ENCODE measurements at regions not wholly inside any gene's neighbourhood (a gene's known extent, or its start where the extent isn't known, plus 50 kb on each side); places are given as distances from the start of the nearest gene placed in this dataset.

DNA sequence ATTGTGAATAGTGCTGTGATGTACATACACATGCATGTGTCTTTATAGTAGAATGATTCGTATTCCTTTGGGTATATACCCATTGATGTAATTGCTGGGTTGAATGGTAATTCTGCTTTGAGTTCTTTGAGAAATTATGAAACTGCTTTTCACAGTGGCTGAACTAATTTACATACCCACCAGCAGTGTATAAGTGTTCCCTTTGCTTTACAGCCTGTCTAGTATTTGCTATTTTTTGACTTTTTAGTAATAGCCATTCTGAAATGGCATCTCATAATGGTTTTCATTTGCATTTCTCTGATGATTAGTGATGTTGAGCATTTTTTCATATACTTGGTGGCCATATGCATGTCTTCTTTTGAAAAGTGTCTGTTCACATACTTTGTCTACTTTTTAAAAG, 54.5 kb upstream of the FAM78B start:
- no peak for DNase-seq (ENCODE audit: low spot score)

DNA sequence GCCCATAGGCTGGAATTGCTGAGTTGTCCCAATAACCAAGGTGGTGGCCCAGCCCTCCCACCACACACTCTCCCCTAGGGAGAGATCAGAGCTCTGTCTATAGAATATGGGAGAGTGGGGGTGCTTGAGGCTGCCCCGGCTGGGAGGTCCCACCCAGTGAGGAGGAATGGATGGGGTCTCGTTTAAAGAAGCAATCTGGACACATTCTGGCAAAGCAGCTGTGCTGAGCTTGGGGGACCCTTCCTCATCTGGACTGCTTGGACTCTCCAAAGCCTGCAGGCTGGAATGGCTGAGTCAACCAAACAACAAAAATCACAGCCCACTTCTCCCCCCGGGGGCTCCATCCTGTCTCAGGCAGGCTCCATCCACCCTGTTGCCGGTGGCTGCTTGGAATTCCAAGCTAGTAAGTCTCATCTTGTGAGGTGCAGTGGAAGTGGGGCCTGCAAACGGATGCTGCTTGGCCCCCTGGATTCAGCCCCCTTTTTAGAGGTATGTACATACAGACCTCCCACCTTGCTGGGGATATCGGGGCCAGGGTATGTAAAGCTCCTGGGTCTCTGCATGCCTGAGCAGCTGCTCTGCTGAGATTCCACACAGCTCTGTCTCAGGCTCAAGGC, 67.1 kb upstream of the FAM78B start:
- DNase-seq (ENCODE audit: low spot score), result no peak

DNA sequence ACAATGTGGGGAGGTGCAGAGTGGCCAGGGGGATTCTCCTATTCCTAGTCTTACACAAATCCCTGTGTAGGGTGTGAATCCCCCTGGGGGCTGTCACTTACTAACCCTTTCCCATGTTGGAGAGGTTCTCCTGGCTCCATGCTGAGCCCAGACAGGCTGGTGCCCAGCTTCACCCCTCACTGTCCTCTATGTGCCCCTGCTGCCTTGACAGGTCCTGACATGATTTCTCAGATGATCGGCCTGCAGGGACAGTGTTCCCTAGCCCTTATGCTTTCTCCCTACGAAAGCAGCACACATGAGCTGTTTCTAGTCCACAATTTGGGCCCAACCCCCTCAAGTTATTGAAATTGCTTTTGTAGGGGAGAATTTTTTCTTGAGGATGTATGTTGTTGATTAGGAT, 68.9 kb upstream of the FAM78B start:
- DNase-seq (ENCODE audit: low spot score), result no peak

DNA sequence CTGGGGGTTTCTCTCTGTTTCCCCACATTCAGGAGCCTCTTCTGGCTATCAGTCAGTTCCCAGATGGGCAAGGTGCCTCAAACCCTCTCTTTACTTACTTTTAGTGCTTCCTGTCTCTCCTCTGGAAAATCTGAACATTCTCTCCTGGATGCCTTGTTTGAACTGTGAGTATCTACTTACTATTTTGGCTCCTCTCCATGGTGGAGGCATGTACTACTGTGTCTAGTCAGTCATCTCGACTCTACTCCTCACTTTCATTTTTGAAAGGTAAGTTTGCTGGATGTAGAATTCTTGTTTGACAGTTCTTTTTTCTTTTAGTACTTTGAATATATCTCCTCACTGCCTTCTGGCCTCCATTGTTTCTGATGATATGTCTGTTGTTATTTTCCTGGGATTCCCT, 70.9 kb upstream of the FAM78B start:
- DNase-seq (ENCODE audit: low spot score), result no peak

DNA sequence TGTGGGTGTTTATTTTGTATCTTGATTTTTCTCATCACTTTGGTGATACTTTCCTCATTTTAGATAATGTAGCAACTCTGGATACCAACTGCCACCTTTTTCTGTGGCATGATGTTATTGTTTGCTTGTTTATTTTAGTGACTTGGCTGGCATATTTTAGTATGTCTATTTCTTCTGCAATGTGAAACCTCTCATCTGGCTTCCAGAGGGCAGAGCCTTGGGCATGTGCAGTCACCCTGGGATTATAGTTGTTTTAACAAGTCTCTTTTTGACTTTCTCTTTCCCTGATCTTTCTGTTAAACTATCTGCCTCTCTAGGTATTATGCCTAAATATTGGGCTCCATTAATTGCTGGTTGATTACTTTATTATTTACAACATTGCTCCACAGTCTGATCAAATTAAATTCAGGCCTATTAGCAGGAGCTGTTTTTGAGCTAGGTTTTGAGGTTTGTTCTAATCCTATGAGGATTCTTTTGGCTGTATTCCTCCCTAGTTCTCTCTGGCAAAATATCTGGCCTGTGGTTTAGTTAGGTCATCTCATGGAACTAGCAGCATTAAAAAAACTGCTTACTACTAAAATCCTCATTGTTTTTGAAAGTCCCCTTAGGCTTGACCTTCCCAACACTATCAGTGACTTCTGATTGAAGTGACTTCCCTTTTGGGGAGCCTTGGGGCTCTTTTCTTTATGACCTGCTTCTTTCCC, 86.4 kb upstream of the FAM78B start:
- no peak for DNase-seq (ENCODE audit: low spot score)

DNA sequence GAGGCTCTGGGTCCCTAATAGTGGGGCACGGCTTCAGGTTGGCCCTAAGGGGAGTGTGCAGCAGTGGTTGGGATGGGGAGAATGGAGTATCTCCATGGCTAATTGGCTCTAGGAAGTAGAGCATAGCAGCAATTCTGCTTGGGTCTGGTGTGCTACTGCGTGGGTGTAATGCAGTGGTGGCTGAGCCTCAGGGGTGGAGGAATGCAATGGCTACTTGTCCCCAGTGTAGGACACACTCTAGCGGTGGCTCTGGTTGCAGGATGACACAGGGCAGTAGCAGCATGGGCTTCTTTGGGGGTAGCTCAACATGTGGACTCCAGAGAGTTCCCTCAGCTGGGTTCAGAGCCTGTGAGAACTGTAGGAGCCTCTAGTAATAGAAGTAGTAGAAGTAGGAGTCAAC, 91.2 kb upstream of the FAM78B start:
- DNase-seq (ENCODE audit: low spot score), result no peak

DNA sequence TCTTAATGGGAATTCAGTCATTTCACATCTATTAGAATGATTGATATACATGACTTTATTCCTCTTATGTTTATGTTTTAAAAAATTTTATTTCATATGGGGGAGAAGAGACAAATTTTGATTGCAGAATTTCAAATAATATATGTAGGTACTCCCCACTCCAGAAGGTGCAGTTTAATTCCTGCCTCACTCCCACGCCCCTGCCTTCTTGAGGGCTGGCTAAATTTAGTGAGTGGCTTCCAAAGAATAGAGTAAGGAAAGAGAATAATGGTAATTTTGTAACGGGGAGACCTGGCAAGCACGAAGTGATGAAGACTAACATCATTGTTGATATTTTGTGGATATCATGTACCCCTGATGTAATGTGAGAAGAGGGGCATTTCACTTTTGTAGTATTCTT, 94.7 kb upstream of the FAM78B start:
- DNase-seq (ENCODE audit: low spot score), result no peak

DNA sequence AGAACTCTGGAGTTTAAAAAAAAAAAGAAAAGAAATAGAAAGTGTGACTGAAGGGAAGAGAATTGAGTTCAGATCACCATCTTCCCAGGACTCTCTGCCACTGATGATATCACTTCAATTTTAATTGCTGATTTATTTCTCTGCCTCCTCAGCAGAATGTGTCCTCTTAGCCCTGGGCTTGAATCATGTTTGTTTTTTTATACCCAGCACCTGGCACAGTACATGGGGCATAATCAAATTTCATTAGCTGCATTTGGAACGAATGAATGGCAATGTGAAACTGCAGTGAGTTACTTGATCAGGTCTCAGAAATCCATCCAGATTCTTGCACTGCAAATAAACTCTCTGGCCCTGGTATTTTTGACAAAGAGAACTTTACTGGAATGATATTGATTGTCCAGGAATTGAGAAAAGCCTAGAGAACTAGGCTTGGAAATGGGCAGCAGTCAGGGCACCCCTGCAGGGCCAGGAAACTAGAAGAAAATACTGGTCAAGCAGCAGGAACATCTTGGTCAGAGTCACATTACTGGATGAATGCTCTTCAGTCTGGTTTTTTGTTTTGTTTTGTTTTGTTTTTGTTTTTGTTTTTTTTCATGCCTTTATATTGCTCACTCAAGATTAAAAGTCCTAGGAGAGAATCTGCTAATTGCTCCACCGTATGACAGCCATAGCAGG, 103.8 kb upstream of the FAM78B start:
- no peak for DNase-seq (ENCODE audit: low spot score)

DNA sequence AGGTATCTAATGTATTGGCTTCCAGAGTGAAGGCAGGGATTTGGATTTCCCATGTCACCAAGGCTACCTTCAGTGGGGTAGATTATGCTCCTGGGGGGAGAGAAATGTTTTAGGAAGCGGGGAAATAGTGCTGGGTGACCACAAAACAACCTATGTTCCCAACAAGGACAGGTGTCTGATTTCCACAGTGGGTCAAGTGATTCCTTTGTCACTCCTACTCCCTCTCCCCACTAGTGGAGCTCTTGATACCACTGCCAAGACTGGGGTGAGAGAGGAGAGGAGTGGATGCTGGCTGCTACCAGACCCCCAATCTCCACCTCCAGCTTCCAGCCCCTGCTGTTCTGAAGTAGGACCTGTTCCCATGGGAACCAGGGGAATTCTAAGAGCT, 104.3 kb upstream of the FAM78B start:
- no peak for DNase-seq (ENCODE audit: low spot score)

DNA sequence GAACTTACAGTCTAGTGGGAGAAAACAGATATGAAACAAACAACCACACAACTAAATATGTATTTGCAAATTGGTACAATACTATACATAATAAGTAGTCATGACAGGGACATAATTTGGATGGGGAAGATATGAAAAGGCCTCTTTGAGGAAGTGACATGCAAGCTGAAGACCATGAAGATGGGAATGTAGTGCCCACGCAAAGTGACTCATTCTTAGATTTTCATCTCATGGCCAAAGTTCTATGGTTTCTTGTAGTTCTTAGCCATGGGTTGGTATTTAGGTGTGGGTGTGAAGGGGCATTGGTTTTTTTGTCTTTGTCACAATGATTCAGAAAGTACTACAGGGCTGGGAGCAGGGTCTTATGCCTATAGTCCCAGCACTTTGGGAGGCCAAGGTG, 105.4 kb upstream of the FAM78B start:
- no peak for DNase-seq (ENCODE audit: low spot score)

DNA sequence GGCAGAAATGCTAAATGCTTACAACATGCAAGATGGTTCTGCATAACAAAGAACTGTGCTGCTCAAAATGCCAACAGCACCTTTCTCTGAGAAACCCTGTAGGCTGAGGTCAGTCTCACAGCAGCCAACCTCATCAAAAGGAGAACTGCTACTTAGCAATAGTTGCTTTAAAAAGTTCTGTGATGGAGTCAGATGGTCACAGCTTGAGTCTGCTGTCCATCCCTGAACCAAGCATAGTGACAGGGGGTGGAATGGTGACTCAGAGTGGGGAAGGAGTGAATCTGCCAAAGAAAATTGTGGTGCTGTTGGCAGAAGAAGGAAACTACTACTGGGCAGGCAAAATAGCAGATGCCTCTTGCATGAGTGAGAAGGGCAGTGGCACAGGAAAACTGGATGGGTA, 106.0 kb upstream of the FAM78B start:
- DNase-seq (ENCODE audit: low spot score), result no peak

DNA sequence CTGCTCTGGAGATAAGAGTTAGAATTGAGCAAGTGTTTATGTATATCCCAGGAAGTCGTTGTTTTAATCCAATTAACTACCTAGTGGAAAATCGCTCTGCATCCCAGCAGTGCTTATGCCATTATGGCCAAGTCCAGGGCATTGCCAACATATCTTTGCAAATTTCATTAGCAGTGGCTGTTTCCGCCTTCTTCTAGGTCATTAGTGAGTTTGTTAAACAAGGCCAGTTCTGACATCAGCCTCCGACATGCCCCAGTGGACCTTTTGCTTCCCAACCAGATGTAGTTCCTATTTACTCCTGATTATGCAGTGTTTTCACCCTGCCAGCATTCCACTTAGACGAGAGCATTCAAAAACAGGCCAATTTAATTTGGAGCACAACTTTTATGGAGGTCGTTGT, 106.8 kb upstream of the FAM78B start:
- no peak for DNase-seq (ENCODE audit: low spot score)

DNA sequence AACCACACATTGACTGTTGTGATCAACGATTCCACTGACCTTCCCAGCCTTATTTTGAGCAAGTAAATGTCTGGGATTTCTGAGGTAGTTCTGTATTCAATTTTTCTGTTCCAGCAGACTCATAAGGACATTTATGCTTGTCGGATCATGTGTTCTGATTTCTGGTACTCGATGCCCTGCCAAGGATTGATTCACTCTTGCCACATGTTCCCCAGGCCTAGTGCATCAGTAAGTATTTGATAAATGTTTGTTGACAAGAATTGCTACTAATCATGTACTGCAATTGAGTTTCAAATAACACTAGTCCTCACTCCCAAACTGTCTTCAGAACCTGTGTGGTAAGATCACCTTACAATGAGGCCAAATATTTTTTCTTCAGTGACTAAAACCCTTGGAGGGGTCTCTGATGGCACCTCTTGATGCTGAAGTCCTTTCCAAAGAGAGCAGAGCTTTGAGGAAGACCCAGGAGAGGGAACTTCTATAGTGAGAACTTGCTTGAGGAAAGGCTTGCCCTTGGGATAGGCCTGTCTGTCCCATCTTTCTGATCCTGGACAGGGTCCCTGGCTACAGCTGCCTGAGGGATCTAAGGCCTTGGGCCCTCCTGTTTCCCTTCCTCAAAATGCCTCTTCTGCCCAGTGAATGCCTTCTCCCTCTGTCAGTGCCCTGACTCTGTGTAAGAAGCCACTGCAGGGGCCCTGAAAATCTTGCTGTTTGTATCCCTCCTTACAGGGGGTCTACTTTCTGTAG, 115.8 kb upstream of the FAM78B start:
- no peak for DNase-seq (ENCODE audit: low spot score)

DNA sequence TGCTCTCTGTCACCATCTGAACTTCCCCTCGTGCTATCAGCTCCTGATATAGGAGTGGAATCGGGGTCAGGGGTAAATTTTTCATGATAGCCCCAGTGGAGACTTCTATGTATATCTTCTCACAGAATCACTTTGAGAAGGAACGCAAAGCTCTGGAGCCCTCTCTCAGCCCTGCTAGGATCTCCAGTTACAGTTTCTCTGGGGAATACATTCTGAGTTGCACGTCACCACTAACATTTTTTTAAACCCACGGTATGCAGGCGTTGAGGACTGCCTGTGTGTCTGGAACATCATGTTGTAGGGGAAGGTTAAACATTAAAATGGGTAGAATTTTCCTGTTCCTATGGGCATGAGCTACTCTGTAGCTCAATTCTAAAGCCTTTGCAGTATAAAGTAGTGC, 116.4 kb upstream of the FAM78B start:
- no peak for DNase-seq (ENCODE audit: low spot score)

DNA sequence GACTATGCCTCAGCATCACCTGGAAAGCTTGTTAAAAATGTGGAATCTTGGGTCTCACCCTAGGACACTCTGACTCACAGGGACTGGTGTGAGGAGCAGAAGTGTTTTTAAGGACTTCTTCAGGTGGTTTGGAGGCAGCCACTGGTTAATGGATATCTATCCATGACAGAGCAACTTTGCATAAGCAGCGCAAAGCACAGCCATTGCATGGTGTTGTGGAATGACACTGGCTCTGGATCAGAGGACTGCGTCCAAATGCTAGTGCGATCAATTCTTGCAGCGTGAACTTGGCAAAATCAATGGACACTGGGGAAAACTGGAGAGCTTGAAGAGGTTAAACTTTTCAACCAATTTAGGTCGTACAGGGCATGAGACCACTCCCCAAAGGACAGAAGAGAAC, 116.8 kb upstream of the FAM78B start:
- no peak for DNase-seq (ENCODE audit: low spot score)

DNA sequence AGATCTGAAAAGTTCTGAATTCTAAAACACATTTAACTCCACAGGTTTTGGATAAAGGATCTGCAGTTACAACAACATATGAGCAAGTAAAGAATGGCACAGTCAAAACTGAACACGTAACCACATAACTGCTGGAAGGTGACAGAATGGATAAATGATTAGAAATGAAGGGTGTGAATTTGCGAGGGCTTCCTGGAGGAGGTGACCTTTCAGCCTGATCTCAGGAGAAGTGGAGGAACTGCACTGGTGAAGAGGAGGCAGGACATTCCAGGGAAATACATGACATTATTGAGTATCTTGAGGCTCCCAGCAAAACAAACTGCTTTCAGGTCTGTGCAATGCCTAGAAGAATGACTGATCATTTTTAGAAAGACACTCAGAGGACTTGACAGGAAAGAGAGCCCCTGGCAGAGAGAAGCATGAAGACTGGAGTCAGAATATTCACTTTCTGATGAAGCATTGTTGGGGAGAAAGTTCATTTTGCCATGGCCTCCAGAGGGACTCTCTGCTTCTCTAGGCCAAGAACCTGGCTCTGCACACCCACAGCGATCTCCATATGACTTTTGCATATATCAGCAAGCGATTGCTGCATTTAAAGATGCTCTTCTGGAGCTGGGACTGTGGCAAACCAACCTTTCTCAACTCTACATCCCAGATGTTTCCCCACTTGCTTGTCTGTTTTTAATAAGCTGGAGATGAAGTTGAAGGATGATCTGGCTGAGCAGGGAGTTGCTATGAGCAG, 122.7 kb upstream of the FAM78B start:
- no peak for DNase-seq (ENCODE audit: low spot score)

DNA sequence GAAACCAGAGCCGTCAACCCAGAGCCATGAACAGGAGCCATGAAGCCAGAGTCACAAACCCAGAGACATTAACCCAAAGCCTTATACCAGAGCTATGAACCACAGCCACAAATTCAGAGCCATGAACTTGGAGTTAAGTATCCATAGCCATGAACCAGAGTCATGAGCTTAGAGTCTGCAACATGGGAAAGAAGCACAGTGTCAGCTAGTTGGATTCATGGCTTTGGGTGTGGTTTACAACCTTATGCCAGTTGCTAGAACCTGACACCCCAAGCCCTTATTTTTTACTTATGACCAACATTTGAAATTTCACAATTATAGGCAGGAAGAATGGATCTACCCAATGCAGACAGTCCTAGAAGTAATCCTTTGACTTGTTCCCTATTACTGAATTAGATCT, 128.9 kb upstream of the FAM78B start:
- DNase-seq (ENCODE audit: low spot score), result no peak

DNA sequence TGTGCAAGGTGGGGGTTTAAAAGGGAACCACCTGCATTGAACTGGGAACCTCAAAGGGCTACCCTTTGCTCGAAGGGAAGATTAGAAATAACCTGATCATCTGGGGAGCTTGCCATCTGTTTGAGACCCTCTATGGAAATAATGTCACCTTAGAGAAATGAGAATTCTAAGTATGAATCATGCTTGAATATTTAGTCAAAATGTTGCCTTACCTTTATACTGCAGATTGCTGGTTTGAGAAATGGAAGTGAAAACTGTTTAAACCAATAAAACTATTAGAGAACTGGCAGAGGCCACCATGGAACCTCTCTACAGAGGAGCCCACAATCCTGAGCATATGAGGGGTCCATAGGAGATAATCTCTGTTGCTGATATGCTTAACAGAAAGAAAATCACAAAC, 131.2 kb upstream of the FAM78B start:
- no peak for DNase-seq (ENCODE audit: low spot score)

DNA sequence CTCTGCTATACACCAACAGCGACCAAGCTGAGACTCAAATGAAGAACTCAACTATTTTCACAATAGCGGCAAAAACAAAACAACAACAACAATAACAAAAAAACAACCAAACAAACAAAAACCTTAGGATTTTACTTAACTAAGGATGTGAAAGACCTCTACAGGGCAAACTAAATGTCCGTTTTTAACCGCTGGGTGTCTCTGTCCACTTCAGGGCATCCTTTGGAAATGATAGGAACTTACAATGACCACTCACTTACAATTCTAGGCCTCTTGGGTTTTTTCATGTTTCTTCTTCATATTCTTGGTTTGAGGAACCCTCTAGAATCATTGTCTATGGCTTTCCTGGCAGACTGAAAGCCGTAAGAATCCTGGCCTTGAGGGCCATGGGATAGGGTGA, 134.0 kb upstream of the FAM78B start:
- DNase-seq (ENCODE audit: low spot score), result no peak

DNA sequence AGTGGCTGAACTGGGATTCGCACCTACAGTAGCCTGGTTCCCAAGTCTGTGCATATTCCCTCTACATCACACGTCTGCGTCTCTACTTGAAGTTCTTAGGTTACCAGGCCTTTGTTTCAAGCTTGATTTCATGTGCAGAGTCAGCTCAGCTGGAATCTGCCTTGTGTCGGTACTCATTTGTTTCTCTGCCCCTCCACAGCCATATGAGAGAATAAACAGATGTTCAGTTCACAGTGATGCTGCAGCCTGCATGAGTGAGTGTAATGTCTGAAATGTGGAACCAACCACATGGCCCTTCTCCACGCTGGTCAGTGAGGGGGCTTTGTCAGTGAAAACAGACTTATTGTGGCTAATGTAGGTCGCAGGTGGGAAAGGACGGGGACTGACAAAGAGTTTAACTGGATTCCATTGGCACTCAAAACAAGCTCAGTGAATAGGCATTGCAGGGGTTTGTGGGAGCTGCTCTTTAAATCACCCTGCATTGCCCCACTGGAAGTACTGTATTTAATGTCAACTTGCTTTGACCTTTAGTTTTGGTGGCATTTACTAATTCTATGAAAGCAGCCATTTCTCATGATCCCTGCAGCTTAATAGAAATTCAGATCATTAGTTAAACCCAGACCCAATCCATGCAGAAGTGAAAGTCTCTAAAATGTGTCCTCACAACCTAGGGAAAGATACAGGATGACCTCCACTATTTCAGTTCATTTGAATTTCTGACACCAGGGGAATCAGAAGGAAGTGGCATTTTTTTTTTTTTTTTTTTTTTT, 136.4 kb upstream of the FAM78B start:
- DNase-seq (ENCODE audit: low spot score), result no peak

DNA sequence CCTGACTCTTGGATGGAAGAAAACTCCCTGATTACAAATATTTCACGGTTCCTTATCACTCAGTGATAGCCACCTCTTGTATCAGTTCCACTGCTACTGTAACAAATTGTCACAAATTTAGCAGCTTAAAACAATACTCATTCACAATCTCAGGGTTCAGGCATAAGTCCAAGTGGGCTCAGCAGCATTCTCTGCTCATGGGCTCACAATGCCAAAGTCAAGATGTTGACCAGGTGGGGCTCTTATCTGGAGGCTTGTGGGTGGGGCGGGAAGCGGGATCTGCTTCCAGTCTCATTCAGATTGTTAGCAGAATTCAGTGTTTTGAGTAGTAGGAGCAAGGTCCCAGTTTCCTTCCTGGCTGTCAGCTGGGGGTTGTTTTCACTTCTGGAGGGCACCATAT, 137.3 kb upstream of the FAM78B start:
- no peak for DNase-seq (ENCODE audit: low spot score)

DNA sequence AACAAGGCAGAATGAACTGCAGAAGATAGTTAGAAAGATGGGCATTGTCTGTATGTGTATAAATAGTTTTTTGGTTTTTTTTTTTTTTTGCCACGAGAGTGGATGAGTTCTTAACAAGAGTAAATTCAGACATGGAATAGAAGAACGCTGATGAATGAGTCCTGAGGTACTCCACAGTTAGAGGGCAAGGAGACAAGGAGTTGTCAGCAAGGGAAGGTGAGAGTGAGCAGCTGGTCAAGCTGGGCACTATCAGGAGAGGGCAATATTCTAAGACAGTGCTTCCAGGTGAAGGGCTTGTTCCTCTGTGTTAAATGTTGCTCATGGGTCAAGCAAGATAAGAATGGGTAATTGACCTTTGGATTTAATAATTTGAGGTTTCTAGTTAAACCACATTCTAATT, 138.6 kb upstream of the FAM78B start:
- DNase-seq (ENCODE audit: low spot score), result no peak
